Immature natural killer cell (primary cell): ENCODE measurements at regions not wholly inside any gene's neighbourhood (a gene's known extent, or its start where the extent isn't known, plus 50 kb on each side); places are given as distances from the start of the nearest gene placed in this dataset.

Experiments
- DNase-seq, 3 donors: peaks; one replicate each; pipeline ENCODE4 v3.0.0; 2022; ENCODE audit warnings: mixed read lengths in 1 of 3
- H3K27ac Mint-ChIP-seq, 6 donors: one replicate each; pipeline ENCODE4 v1.8.0; 2020; ENCODE audit warnings: mixed read lengths in 6 of 6, mild to moderate bottlenecking in 5 of 6, inconsistent platforms in 4 of 6, moderate library complexity in 3 of 6
- H3K27me3 Mint-ChIP-seq, 3 donors: one replicate each; pipeline ENCODE4 v1.8.0; 2020 to 2021; ENCODE audit warnings: low read depth in 3 of 3, mild to moderate bottlenecking in 3 of 3, mixed read lengths in 3 of 3, moderate library complexity in 3 of 3, inconsistent platforms in 1 of 3
- H3K36me3 Mint-ChIP-seq, 3 donors: one replicate each; pipeline ENCODE4 v1.8.0; 2020; ENCODE audit warnings: mixed read lengths in 3 of 3, inconsistent platforms in 2 of 3, mild to moderate bottlenecking in 2 of 3
- H3K4me1 Mint-ChIP-seq, 2 donors: one replicate each; pipeline ENCODE4 v1.8.0; 2020; ENCODE audit warnings: inconsistent platforms in 2 of 2, mild to moderate bottlenecking in 2 of 2, mixed read lengths in 2 of 2, moderate library complexity in 1 of 2
- H3K4me3 Mint-ChIP-seq, 5 donors: one replicate each; pipeline ENCODE4 v1.8.0; 2020; ENCODE audit warnings: mild to moderate bottlenecking in 5 of 5, mixed read lengths in 5 of 5, inconsistent platforms in 3 of 5, moderate library complexity in 3 of 5
- H3K9me3 Mint-ChIP-seq, 6 donors: one replicate each; pipeline ENCODE4 v1.8.0; 2020; ENCODE audit warnings: mild to moderate bottlenecking in 6 of 6, mixed read lengths in 6 of 6, inconsistent platforms in 4 of 6, moderate library complexity in 3 of 6

DNA sequence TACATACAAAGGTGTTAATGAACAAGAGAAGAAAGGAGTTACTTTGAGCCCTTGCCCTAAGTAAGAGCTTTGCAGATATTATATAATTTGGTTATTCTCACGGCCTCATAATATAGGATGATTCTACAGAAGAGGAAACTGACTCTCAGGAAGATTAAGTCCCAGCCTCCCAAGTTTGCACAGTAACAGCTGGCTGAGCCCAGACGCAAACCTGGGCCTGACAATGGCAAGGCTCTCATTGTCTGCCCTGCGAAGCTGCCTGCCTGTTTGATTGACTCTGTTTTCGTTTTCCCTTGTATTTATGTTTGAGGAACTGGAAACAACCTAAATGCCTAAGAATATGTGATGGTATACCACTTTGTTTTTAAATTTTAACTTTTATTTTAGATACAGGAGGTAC, 76.2 kb upstream of the PGBD5 start:
- Mint-ChIP-seq H3K4me1 (peaks cover 3 to 4% of the 10 kb centered on the region in 2 donors), H3K27me3 (peaks cover 4 to 14% (median 5%) of the 10 kb centered on the region in 3 donors), H3K36me3 (no peaks in the 10 kb centered on the region), H3K27ac (no peak overlapping the region), H3K9me3 (peaks cover 0 to 1% (median 0%) of the 10 kb centered on the region in 6 donors), H3K4me3 (no peak overlapping the region)
- no peak for DNase-seq

DNA sequence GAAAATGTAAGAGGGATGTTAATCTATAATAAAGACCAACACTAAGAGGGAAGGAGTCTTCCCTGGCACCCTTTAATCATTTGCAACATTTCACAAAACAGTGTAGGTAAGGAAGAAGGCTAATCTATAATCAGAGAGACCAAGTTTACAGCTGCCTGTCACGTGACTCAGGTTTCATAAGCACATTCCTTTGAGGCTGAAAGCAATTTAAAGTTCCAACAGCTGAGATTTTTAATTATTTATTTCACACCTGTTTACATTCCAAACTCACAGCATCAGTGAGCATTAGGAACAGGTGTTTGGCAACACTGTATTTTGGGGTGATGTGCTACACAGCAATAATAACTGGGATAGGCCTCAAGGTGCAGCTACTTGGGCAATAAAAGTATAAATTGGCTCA, 75.7 kb upstream of the PGBD5 start:
- Mint-ChIP-seq H3K9me3 (no peaks in the 10 kb centered on the region), H3K36me3 (no peaks in the 10 kb centered on the region), H3K4me1 (peaks cover 0 to 1% of the 10 kb centered on the region in 2 donors), H3K27ac (no peak overlapping the region), H3K27me3 (peaks cover 4 to 12% (median 7%) of the 10 kb centered on the region in 3 donors), H3K4me3 (no peak overlapping the region)
- no peak for DNase-seq

DNA sequence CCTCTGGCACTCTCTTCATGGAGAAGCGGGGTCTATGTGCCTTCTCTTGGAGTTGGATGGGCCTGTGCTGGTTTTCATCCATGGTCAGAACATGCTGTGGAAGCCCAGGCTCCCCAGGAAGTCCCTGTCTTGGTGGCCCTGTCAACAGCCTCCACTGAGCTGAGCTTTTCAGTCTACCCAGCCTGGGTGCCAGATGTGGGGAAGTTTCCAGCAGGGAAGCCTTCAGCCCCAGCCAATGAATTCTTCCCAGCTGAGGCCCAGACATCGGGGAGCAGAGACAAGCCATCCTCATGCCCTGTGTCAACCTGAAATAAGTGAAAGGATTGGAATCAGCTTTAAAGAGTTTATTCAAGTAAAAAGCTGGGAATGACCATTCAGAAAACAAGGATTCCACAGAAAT, 75.1 kb upstream of the PGBD5 start:
- H3K9me3 Mint-ChIP-seq, result no peaks in the 10 kb centered on the region
- H3K27me3 Mint-ChIP-seq, result peaks cover 2 to 9% (median 9%) of the 10 kb centered on the region in 3 donors
- H3K4me3 Mint-ChIP-seq, result no peak overlapping the region
- no peak for DNase-seq
- H3K36me3 Mint-ChIP-seq, result no peaks in the 10 kb centered on the region
- no peaks in the 10 kb centered on the region for H3K4me1 Mint-ChIP-seq
- H3K27ac Mint-ChIP-seq, result no peak overlapping the region

DNA sequence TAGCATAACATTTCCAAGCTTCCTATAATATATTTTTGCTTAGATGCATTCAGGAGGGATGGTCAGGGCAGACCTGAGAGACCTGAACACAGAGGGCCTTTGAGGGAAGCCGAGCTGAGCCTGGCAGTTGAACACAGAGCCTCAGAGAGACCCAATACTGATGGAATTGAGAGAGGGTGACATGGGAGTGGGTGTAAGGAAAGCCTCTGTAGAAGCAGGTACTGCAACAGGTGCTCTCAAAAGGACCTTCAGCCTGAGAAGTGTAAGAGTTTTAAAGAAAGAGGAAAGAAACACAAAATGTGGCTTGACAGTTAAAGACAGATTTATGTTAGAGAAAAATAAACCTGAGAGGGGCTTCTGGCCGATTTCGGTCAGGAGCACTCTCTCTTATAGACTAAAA, 73.9 kb upstream of the PGBD5 start:
- DNase-seq, result no peak

DNA sequence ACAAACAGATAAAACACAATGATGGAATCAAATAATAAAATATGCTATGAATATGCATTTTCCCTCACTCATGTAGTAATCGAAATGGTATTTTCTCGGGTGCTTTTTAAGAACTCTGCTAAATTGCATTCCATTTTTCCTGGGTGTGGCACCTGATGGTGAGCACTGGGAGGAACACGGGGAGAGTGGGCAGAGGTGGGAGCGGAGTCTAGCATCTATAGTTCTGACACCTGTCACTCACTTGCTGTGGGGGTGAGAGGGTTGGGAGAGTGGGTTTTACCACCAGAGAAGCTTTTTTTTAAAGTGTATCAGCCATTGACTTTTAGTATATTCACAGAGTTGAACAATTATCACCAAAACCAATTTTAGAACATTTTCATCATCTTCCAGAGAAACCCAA, 73.4 kb upstream of the PGBD5 start:
- Mint-ChIP-seq H3K27me3 (peaks cover 2 to 9% (median 9%) of the 10 kb centered on the region in 3 donors), H3K4me3 (no peak overlapping the region), H3K36me3 (no peaks in the 10 kb centered on the region), H3K27ac (no peak overlapping the region), H3K4me1 (no peaks in the 10 kb centered on the region), H3K9me3 (peaks cover 0 to 2% (median 0%) of the 10 kb centered on the region in 6 donors)
- DNase-seq, result no peak

More for the DNA sequence above, 73.9 kb upstream of the PGBD5 start:
- Mint-ChIP-seq H3K36me3 (no peaks in the 10 kb centered on the region), H3K27me3 (peaks cover 2 to 11% (median 9%) of the 10 kb centered on the region in 3 donors), H3K4me1 (no peaks in the 10 kb centered on the region), H3K27ac (no peak overlapping the region), H3K9me3 (peaks cover 0 to 2% (median 0%) of the 10 kb centered on the region in 6 donors), H3K4me3 (no peak overlapping the region)

DNA sequence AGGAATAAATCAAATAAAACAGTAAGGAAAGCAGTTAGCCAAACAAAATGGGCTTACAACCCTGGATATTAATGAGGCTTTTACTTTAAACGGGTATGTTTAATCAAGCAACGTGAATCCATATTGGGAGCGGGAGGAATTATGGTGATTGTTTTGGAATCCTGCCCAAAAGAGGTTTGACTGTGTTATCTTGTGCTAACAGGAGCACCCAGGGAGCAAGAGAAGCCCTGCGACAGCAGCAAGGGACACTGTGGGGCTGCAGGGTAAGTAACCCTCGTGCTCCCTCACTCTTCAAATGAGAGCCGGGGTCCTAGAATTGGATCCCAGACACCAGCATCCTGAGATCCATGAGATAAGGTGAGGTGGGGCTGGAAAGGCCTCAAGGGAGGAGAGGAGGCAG, 72.6 kb upstream of the PGBD5 start:
- Mint-ChIP-seq H3K4me3 (no peak overlapping the region), H3K36me3 (no peaks in the 10 kb centered on the region), H3K4me1 (no peaks in the 10 kb centered on the region), H3K27ac (peak overlapping the region in 1 of 6 donors; percentile 8), H3K9me3 (peaks cover 0 to 2% (median 0%) of the 10 kb centered on the region in 6 donors), H3K27me3 (peaks cover 2 to 9% (median 7%) of the 10 kb centered on the region in 3 donors)
- no peak for DNase-seq

DNA sequence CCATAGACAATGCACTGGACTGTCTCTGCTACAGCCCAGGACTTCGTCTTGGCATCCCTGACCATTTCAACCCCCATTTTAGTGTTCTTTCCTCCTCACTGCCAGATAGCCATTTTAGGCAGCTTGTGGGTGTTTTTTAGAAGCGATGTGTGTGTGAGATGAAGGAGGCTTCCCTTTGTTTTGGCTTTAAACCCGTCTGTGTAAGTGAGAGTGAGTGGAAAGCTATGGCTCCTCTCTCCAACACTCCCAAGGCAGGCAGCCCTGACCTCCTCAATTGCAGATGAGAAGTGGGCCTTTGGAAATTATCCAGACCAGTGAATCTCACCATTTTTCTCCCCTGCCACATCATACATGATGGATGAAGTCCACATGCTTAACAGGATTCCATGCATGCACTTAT, 70.3 kb upstream of the PGBD5 start:
- no peaks in the 10 kb centered on the region for H3K4me1 Mint-ChIP-seq
- peaks cover 2 to 12% (median 7%) of the 10 kb centered on the region in 3 donors for H3K27me3 Mint-ChIP-seq
- H3K27ac Mint-ChIP-seq, result no peak overlapping the region
- DNase-seq, result no peak
- H3K9me3 Mint-ChIP-seq, result peaks cover 0 to 2% (median 0%) of the 10 kb centered on the region in 6 donors
- no peaks in the 10 kb centered on the region for H3K36me3 Mint-ChIP-seq
- no peak overlapping the region for H3K4me3 Mint-ChIP-seq

DNA sequence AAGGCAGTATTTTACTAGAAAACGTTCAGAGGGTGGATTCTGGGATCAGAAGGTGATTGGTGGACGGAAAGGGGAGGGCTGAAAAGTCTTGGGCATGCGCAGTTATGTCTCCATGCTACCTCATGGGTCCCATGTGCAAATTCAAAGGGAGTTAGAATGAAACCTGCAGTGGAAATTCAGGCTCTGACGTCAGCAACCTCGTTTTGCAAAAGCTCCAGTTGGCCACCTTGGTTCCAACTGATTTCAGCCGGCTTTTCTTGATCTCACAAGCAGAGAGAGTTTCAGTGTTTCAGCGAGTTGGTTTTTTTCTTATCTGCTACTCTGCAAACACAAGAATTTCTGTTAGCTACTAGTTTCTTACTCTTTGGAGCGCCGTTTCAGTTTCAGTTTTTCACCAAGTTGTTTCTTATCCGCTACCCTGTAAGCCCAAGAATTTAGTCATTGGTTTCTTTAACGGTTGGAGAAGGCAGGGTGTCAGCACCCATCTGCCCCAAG, 69.8 kb upstream of the PGBD5 start:
- peaks cover 2 to 12% (median 7%) of the 10 kb centered on the region in 3 donors for H3K27me3 Mint-ChIP-seq
- no peaks in the 10 kb centered on the region for H3K36me3 Mint-ChIP-seq
- no peak overlapping the region for H3K27ac Mint-ChIP-seq
- DNase-seq, result no peak
- H3K4me3 Mint-ChIP-seq, result no peak overlapping the region
- H3K9me3 Mint-ChIP-seq, result peaks cover 0 to 3% (median 0%) of the 10 kb centered on the region in 6 donors
- H3K4me1 Mint-ChIP-seq, result no peaks in the 10 kb centered on the region

DNA sequence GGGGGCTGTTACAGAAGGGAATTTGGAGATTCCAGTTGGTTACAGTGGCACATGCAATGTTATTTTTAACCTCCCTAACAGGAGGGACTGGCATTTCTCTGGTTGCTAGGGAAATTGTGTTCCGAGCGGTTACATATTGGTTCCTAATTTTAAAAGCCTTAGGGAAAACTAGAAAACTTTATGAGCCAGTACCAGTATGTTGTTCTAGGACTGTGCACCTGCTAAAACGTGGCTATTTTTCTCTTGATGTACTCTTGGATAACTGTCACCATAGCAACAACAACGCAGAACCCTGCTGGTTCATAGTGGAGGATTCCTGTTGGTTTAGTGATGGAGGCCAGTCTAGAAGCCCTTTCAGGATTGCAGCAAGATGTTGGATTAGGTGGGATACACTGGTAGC, 68.9 kb upstream of the PGBD5 start:
- Mint-ChIP-seq H3K36me3 (no peaks in the 10 kb centered on the region), H3K4me1 (no peaks in the 10 kb centered on the region), H3K27ac (no peak overlapping the region), H3K9me3 (peaks cover 0 to 3% (median 0%) of the 10 kb centered on the region in 6 donors), H3K4me3 (no peak overlapping the region), H3K27me3 (peaks cover 0 to 12% (median 7%) of the 10 kb centered on the region in 3 donors)
- no peak for DNase-seq

DNA sequence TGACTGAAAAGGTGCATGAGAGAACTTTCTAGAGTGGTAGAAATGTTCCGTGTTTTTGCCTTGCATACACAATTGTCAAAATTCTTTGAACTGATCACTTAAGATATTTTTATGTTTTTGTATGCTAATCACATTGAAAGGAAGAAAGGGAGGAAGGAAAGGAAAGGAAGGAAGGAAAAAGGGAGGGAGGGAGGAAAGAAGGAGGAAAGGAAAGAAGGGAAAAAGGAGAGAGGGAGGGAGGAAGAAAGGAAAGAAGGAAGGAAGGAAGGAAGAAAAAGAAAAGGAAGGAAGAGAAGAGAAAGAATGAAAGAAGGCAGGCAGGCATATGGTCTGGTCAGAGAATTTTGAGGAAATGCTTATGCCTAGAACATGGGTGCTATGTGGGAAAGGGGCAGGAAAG, 68.4 kb upstream of the PGBD5 start:
- Mint-ChIP-seq H3K27ac (no peak overlapping the region), H3K36me3 (no peaks in the 10 kb centered on the region), H3K27me3 (peaks cover 0 to 12% (median 6%) of the 10 kb centered on the region in 3 donors), H3K9me3 (peaks cover 0 to 3% (median 0%) of the 10 kb centered on the region in 6 donors), H3K4me3 (no peak overlapping the region), H3K4me1 (no peaks in the 10 kb centered on the region)
- DNase-seq, result no peak

DNA sequence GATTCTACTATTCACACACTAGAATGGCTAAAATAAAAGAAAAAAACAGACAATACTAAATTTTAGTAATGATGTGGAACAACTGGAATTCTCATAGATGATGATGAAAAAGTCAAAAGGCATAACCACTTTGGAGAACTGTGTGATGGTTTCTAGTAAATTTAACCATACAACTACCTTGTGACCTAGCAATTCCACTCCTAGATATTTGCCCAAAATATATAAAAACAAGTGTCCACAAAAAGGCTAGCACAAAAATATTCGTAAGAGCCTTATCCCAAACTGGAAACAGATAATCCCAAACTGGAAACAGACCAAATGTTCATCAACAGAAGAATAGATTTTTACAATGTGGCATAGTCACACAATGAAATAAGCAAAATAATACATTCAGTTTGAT, 67.9 kb upstream of the PGBD5 start:
- H3K9me3 Mint-ChIP-seq, result peaks cover 0 to 3% (median 0%) of the 10 kb centered on the region in 6 donors
- H3K27ac Mint-ChIP-seq, result no peak overlapping the region
- no peak for DNase-seq
- no peaks in the 10 kb centered on the region for H3K4me1 Mint-ChIP-seq
- peaks cover 0 to 12% (median 2%) of the 10 kb centered on the region in 3 donors for H3K27me3 Mint-ChIP-seq
- no peak overlapping the region for H3K4me3 Mint-ChIP-seq
- no peaks in the 10 kb centered on the region for H3K36me3 Mint-ChIP-seq

DNA sequence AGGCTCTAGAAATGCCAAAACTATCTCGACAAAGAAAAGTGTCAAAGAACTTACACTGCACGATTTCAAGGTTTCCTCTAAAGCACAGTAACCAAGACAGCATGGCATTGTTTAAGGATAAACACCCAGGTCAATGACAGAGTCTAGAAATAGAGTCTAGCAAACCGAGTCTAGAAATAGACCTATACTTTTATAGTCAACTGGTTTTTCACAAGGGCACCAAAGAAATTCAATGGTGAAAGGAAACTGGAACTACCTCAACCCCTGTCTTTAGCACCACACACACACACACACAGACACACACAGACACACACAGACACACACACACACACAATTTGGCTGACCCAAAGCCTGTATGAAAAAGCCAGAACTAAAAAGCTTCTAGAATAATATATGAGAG, 67.1 kb upstream of the PGBD5 start:
- no peaks in the 10 kb centered on the region for H3K4me1 Mint-ChIP-seq
- H3K9me3 Mint-ChIP-seq, result peaks cover 0 to 3% (median 0%) of the 10 kb centered on the region in 6 donors
- no peak for DNase-seq
- peaks cover 0 to 10% (median 2%) of the 10 kb centered on the region in 3 donors for H3K27me3 Mint-ChIP-seq
- no peak overlapping the region for H3K27ac Mint-ChIP-seq
- no peak overlapping the region for H3K4me3 Mint-ChIP-seq
- H3K36me3 Mint-ChIP-seq, result no peaks in the 10 kb centered on the region

DNA sequence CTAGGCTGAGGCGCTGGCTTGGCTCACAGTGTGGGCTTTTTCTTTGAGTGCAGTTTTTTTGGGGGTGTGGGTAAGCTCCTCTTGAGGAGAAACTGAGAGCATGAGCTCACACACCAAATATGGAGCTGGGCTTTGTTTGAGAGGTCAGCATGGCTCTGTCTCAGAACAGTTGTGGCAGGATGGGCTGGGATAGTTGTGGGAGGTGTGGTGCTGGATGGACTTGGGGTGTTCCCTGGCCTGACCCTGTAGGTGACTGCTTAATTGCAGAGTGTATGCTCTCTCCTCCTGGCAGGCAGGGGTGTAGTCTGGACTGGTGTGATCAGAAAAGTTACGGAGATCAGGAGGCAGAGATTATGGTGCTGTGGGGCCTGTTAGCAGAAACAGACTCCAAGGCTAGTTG, 64.3 kb upstream of the PGBD5 start:
- Mint-ChIP-seq H3K9me3 (peaks cover 0 to 3% (median 0%) of the 10 kb centered on the region in 6 donors), H3K4me1 (no peaks in the 10 kb centered on the region), H3K27me3 (peaks cover 0 to 2% (median 0%) of the 10 kb centered on the region in 3 donors), H3K36me3 (no peaks in the 10 kb centered on the region), H3K27ac (no peak overlapping the region), H3K4me3 (no peak overlapping the region)
- no peak for DNase-seq

DNA sequence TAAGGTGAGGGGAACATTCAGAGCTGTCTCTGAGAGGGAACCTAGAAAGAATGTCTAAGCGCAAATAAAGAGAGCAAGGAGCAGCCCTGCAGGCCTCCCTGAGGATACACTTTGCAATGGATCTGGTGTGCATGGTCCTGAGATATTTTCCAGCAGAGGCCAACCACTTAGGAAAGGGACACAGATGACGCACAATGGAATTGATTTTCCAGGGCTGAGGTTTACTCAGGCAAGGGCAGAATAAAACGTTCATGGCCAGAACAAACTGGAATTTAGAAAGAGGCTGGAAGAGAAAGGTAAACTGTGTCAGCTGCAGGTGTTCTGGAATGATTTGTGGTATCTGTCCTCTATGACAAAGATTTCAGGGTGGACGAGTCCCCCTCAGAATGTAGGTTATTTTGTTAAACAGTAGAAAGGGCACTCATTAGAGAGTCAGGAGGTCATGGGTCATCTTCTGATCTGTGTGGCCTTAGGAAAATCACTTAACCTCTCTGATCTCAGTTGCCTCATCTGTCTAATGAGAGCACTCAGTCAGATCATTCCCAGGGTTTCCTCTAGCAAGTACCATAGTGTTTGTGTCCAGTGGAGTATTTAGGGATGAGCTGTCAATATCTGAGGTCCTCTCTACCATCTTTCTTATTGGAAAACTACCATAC, 61.8 kb upstream of the PGBD5 start:
- Mint-ChIP-seq H3K27me3 (peaks cover 0 to 7% (median 2%) of the 10 kb centered on the region in 3 donors), H3K36me3 (no peaks in the 10 kb centered on the region), H3K4me3 (no peak overlapping the region), H3K27ac (no peak overlapping the region), H3K4me1 (no peaks in the 10 kb centered on the region), H3K9me3 (peaks cover 0 to 5% (median 0%) of the 10 kb centered on the region in 6 donors)
- DNase-seq, result no peak

DNA sequence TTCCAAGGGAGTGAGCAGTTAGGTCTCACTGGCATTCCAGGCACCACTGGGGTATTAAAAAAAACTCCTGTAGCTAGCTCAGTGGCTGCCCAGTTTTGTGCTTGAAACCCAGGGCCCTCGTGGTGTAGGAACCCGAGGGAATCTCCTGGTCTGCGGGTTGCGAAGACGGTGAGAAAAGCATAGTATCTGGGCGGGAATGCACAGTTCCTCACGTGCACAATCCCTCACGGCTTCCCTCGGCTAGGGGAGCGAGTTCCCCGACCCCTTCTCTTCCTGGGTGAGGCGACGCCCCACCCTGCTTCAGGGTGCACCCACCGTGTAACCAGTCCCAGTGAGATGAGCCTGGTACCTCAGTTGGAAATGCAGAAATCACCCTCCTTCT, 50.5 kb upstream of the PGBD5 start:
- Mint-ChIP-seq H3K4me1 (no peaks in the 10 kb centered on the region), H3K27ac (no peak overlapping the region), H3K9me3 (peaks cover 0 to 8% (median 0%) of the 10 kb centered on the region in 6 donors), H3K4me3 (no peak overlapping the region), H3K36me3 (peaks cover 0 to 4% (median 0%) of the 10 kb centered on the region in 3 donors), H3K27me3 (peaks cover 0 to 19% (median 14%) of the 10 kb centered on the region in 3 donors)
- DNase-seq, result no peak
